Right hindlimb (tissue), 1 donor: ENCODE measurements at regions not wholly inside any gene's neighbourhood (a gene's known extent, or its start where the extent isn't known, plus 50 kb on each side); places are given as distances from the start of the nearest gene placed in this dataset.
"Not testable (repeated sequence)": the region's sequence is repeated elsewhere in the genome, so short reads cannot be mapped to it uniquely, and the experiment has no call there.

Source experiments
- DNase-seq: peaks from one replicate; pipeline ENCODE4 v3.0.0-alpha.2; 2018

- DNase-seq = no peak
Measured at GRCh38 chr6:26175033-26175427, 87.8 kb downstream of the HFE start.

GRCh38 chr6:26175428-26176181 lies 88.4 kb downstream of the HFE start:
- DNase-seq = peak; percentile 54

GRCh38 chr6:26179675-26180074 lies 92.4 kb downstream of the HFE start:
- no peak for DNase-seq

- no peak for DNase-seq
Measured at GRCh38 chr6:26180346-26180745, 93.1 kb downstream of the HFE start.

GRCh38 chr6:26183237-26183580 lies 96.0 kb downstream of the HFE start:
- DNase-seq = peak; percentile 57

- peak; percentile 84 for DNase-seq
Measured at GRCh38 chr6:26183581-26184366, 96.5 kb downstream of the HFE start.

GRCh38 chr6:26184367-26184891 lies 97.2 kb downstream of the HFE start:
- no peak for DNase-seq

- no peak for DNase-seq
Measured at GRCh38 chr6:26185004-26185403, 97.8 kb downstream of the HFE start.

GRCh38 chr6:26185802-26186201 lies 98.6 kb downstream of the HFE start:
- DNase-seq = no peak

- DNase-seq = no peak
Measured at GRCh38 chr6:26186652-26187051, 99.4 kb downstream of the HFE start.

- no peak for DNase-seq
Measured at GRCh38 chr6:26187292-26187691, 100.1 kb downstream of the HFE start.

- DNase-seq = peak; percentile 55
Measured at GRCh38 chr6:26187981-26188635, 100.9 kb downstream of the HFE start.

GRCh38 chr6:26191512-26191911 lies 104.3 kb downstream of the HFE start:
- DNase-seq = not testable (repeated sequence)

- DNase-seq = no peak
Measured at GRCh38 chr6:26193467-26194328, 106.5 kb downstream of the HFE start.

- no peak for DNase-seq
Measured at GRCh38 chr6:26194329-26194701, 107.1 kb downstream of the HFE start.

- DNase-seq = no peak
Measured at GRCh38 chr6:26194816-26195375, 107.7 kb downstream of the HFE start.

- peak; percentile 94 for DNase-seq
Measured at GRCh38 chr6:26195376-26195923, 108.2 kb downstream of the HFE start.

- peak; percentile 46 for DNase-seq
Measured at GRCh38 chr6:26195924-26196845, 109.0 kb downstream of the HFE start.

- DNase-seq = peak; percentile 92
Measured at GRCh38 chr6:26196846-26197635, 109.8 kb downstream of the HFE start.

GRCh38 chr6:26197636-26197932 lies 110.4 kb downstream of the HFE start:
- DNase-seq = no peak
